ENCODE measurements at regions not wholly inside any gene's neighbourhood (a gene's known extent, or its start where the extent isn't known, plus 50 kb on each side); places are given as distances from the start of the nearest gene placed in this dataset.
"Not testable (repeated sequence)": the region's sequence is repeated elsewhere in the genome, so short reads cannot be mapped to it uniquely, and the experiment has no call there.

GRCh38 chr7:25675789-25676474 lies 447.6 kb upstream of the NPVF start:
- DNase-seq = peak; percentile 36

GRCh38 chr7:25677595-25677994 lies 449.3 kb upstream of the NPVF start:
- DNase-seq = no peak

- DNase-seq = no peak
These were observed 449.9 kb upstream of the NPVF start for GRCh38 chr7:25678215-25678614.

GRCh38 chr7:25680636-25681035 lies 452.4 kb upstream of the NPVF start:
- no peak for DNase-seq

- no peak for DNase-seq
These were observed 456.1 kb upstream of the NPVF start for GRCh38 chr7:25684360-25684759.

- DNase-seq = no peak
These were observed 458.2 kb upstream of the NPVF start for GRCh38 chr7:25686493-25686892.

GRCh38 chr7:25694211-25694610 lies 457.8 kb upstream of the NFE2L3 start:
- DNase-seq = no peak

- DNase-seq = no peak
These were observed 457.3 kb upstream of the NFE2L3 start for GRCh38 chr7:25694699-25695098.

- no peak for DNase-seq
These were observed 455.4 kb upstream of the NFE2L3 start for GRCh38 chr7:25696571-25696970.

- DNase-seq = no peak
These were observed 453.4 kb upstream of the NFE2L3 start for GRCh38 chr7:25698451-25699113.

GRCh38 chr7:25700141-25700540 lies 451.9 kb upstream of the NFE2L3 start:
- not testable (repeated sequence) for DNase-seq

GRCh38 chr7:25704413-25704812 lies 447.6 kb upstream of the NFE2L3 start:
- no peak for DNase-seq

- no peak for DNase-seq
These were observed 445.2 kb upstream of the NFE2L3 start for GRCh38 chr7:25706764-25707163.

- DNase-seq = no peak
These were observed 444.0 kb upstream of the NFE2L3 start for GRCh38 chr7:25707768-25708620.

GRCh38 chr7:25710959-25711358 lies 441.0 kb upstream of the NFE2L3 start:
- DNase-seq = no peak

GRCh38 chr7:25711940-25712339 lies 440.1 kb upstream of the NFE2L3 start:
- DNase-seq = no peak

- DNase-seq = no peak
These were observed 439.5 kb upstream of the NFE2L3 start for GRCh38 chr7:25712500-25712899.

- no peak for DNase-seq
These were observed 438.0 kb upstream of the NFE2L3 start for GRCh38 chr7:25714013-25714412.

- no peak for DNase-seq
These were observed 435.6 kb upstream of the NFE2L3 start for GRCh38 chr7:25716421-25716820.

- no peak for DNase-seq
These were observed 433.4 kb upstream of the NFE2L3 start for GRCh38 chr7:25718596-25718995.

GRCh38 chr7:25719190-25719896 lies 432.7 kb upstream of the NFE2L3 start:
- DNase-seq = no peak

GRCh38 chr7:25720427-25720826 lies 431.6 kb upstream of the NFE2L3 start:
- DNase-seq = peak; percentile 1

GRCh38 chr7:25722856-25723255 lies 429.1 kb upstream of the NFE2L3 start:
- no peak for DNase-seq
